Stimulated activated memory B cell treated with anti-CD40 and anti-IgM and Interleukin-4, amounts not matched to agents 10 μg/mL and 1 μg/mL and 100 μg/mL, for 72 hours (primary cell): ENCODE measurements at regions not wholly inside any gene's neighbourhood (a gene's known extent, or its start where the extent isn't known, plus 50 kb on each side); places are given as distances from the start of the nearest gene placed in this dataset.

Source experiments
- ATAC-seq: fragments of 150-1000 bp; cut with Tn5 transposase; 2 replicates; pipeline ENCODE4 v1.10.0; 2021
- H3K27ac Mint-ChIP-seq: one replicate; pipeline ENCODE4 v1.8.0; 2022; ENCODE audit warnings: mild to moderate bottlenecking, mixed read lengths
- H3K27me3 Mint-ChIP-seq: one replicate; pipeline ENCODE4 v1.8.0; 2022; ENCODE audit warnings: mixed read lengths
- H3K36me3 Mint-ChIP-seq: one replicate; pipeline ENCODE4 v1.8.0; 2022; ENCODE audit warnings: mixed read lengths
- H3K4me1 Mint-ChIP-seq: one replicate; pipeline ENCODE4 v1.8.0; 2022; ENCODE audit warnings: mixed read lengths
- H3K4me3 Mint-ChIP-seq: one replicate; pipeline ENCODE4 v1.8.0; 2022; ENCODE audit warnings: mild to moderate bottlenecking, moderate library complexity, mixed read lengths
- H3K9me3 Mint-ChIP-seq: one replicate; pipeline ENCODE4 v1.8.0; 2022; ENCODE audit warnings: mixed read lengths

DNA sequence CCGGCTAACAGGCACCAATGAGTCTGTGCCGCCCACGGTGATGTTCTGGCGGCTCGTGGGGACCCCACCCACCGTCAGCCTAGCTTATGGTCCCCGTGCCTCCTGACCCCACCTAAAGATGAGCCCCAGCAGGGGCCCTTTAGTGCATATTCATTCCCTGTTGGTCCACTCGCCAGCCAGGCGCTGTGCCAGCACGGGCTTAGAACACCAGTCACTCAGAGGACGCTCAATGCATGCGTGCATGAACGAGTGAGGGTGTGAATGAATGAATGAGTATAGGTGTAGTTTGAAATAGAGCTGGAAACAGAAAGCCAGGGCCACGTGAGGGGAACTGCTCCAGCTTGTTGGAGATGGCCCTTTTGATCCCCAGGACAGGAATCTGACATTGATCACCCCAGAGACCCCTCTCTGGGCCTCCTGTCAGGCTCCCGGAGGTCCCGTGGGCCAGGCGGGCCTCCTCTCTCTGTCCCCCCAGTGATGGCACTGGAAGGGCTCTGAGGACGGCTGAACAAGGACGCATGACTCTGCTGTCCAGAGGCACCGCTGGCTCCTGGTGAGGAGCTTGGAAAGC, 193.9 kb upstream of the C14orf180 start:
- no peak overlapping the region for H3K27ac Mint-ChIP-seq
- peaks cover 11% of the 10 kb centered on the region for H3K9me3 Mint-ChIP-seq
- no peak overlapping the region for H3K4me3 Mint-ChIP-seq
- ATAC-seq = no peak
- H3K36me3 Mint-ChIP-seq = peaks cover 6% of the 10 kb centered on the region
- H3K4me1 Mint-ChIP-seq = peaks cover 48% of the 10 kb centered on the region
- peaks cover 39% of the 10 kb centered on the region for H3K27me3 Mint-ChIP-seq

DNA sequence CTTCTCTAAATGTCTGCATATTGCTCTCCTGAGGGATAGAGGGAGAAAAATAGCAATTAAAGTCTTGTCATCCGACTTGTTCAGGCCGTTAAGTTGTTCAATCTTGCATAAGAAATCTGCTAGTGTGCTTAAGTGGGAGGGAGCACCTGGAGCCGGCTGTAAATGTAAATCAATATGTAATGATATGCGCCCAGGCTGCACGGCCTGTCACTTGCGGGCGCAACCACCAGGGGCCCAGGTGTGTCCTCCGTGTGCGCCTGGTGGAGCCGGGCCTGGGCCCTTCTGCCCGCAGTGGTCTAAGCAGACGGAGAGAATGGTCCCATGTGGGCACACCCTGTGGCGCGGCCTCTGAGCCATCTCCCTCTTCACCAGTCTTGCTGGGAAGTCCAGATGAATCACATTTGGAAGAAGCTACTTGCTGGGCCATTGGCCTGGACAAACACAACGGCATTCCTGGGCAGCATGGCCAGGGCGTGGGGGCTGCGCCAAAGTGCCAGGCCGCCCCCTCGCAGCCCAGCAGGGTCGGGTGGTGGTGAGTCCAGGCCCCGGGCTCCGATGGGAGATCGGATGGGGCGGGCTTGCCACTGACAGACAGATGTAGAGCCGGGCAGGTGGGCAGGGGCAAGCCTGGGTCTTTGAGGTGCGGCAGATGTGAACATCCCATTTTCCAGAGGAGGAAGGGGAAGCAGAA, 193.3 kb upstream of the C14orf180 start:
- Mint-ChIP-seq H3K4me3 (peak overlapping the region; percentile 18), H3K36me3 (peaks cover 3% of the 10 kb centered on the region), H3K4me1 (peaks cover 55% of the 10 kb centered on the region), H3K27ac (peak overlapping the region; percentile 24), H3K27me3 (peaks cover 32% of the 10 kb centered on the region), H3K9me3 (peaks cover 5% of the 10 kb centered on the region)
- no peak for ATAC-seq

DNA sequence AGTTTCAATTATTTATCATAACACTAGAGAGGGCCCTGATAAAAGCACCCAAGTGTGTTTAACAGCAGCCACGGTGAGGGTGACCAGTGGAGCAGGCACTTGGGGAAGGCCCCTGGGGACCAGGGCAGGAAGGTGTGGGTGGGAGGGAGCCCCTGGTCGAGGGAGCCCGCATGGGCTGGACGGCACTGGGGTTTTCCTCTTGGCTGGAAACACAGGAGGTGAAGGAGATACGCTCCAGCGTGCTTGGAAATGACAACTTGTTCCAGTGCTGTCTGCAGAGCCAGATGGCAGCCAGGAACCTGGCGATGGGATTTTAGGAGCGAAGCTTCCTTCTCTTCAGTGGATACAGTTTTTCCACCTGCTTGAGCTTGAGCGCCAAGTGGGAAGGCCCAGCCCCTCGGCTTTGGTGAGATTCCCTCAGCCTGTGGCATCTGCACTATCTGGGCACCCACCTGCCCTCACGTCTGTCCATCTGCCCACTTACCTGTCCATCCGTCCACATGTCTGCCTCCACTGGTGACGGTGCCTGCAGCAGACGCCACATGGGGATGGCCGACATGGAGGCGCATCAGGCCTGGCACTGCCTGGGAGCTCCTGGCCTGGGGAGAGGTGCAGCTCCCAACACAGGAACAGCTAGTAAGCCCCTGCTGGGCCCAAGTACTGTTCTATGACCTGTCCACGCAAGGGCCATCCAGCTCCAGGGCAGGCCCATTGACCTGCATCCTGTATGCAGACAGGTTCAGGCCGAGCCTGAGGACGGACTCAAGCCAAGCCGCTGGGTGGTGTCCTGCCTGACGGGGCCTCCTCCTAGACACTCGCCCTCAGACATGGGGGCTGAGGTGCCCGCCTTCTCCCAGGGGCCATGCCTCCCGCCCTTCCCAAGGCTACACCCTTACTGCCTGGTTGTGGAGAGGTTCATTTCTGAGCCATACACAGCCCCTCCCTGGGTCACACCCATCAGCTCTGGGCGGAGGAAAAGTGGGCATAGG, 192.2 kb upstream of the C14orf180 start:
- no peak overlapping the region for H3K4me3 Mint-ChIP-seq
- ATAC-seq = peak; percentile 71
- no peaks in the 10 kb centered on the region for H3K36me3 Mint-ChIP-seq
- H3K9me3 Mint-ChIP-seq = no peaks in the 10 kb centered on the region
- peaks cover 22% of the 10 kb centered on the region for H3K27me3 Mint-ChIP-seq
- H3K4me1 Mint-ChIP-seq = peaks cover 65% of the 10 kb centered on the region
- H3K27ac Mint-ChIP-seq = peak overlapping the region; percentile 24

DNA sequence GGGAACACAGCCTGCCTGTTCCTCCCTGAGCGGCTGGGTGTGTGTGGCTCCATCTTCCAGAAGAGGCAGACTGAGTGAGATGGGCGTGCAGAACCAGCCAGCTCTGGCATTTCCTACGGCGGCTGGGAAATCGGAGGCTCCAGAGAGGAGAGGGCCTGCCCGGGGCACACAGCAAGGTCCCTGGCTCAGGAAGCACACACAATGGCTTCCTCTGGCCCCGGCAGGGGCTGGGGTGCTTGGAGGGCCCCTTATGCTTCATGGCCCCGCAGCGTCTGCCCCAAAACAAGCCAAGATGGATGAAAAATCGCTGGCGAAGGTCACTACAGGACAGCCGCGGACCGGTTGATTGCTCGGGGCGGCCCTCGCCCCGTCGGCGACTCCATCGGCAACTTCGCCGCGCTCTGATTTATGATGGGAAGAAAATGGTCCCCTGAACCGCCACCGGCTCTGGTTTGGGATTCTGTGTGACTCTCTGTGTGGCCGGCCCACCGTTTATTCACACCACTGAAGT, 191.5 kb upstream of the C14orf180 start:
- no peak overlapping the region for H3K4me3 Mint-ChIP-seq
- no peak for ATAC-seq
- H3K9me3 Mint-ChIP-seq = no peaks in the 10 kb centered on the region
- H3K4me1 Mint-ChIP-seq = peaks cover 70% of the 10 kb centered on the region
- H3K36me3 Mint-ChIP-seq = no peaks in the 10 kb centered on the region
- H3K27me3 Mint-ChIP-seq = peaks cover 19% of the 10 kb centered on the region
- H3K27ac Mint-ChIP-seq = no peak overlapping the region

DNA sequence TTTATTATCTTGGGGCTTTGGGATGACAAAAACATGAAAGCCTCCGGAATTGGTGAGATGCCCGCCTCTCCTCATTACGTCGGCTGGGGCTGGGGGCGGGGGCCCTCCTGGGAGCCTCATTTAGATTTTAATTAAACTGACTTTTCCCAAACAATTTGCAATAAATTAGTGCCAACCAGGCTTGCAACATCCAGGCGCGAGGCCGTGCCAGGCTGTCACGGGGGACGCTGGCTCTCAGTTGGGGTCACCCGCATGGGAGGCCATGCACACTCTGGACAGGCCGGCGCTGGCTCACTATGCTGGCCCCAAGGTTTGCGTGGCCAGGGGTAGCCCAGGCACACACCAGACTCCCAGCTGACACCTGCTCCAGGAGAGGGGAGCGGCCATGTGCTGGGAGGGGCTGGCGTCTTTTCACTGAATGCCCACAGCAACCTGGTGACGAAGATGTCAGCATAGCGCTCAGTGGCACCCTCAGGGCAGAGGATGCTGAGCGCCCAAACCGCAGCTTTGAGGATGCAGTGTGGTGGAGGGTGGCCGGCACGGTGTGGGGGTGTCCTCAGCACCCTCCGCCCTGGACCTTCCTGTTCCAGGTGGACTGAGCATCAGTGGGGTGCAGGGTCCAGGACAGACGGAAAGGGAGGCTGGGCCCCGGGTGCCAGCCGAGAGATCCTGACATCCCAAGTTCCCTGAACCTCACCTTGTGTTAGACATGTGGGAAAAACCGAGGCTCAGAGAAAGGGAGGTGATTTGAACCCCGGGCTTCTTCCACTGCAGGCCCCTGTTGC, 190.8 kb upstream of the C14orf180 start:
- H3K27me3 Mint-ChIP-seq = peaks cover 19% of the 10 kb centered on the region
- no peak overlapping the region for H3K27ac Mint-ChIP-seq
- H3K4me3 Mint-ChIP-seq = no peak overlapping the region
- no peaks in the 10 kb centered on the region for H3K9me3 Mint-ChIP-seq
- H3K4me1 Mint-ChIP-seq = peaks cover 75% of the 10 kb centered on the region
- ATAC-seq = no peak
- H3K36me3 Mint-ChIP-seq = no peaks in the 10 kb centered on the region

DNA sequence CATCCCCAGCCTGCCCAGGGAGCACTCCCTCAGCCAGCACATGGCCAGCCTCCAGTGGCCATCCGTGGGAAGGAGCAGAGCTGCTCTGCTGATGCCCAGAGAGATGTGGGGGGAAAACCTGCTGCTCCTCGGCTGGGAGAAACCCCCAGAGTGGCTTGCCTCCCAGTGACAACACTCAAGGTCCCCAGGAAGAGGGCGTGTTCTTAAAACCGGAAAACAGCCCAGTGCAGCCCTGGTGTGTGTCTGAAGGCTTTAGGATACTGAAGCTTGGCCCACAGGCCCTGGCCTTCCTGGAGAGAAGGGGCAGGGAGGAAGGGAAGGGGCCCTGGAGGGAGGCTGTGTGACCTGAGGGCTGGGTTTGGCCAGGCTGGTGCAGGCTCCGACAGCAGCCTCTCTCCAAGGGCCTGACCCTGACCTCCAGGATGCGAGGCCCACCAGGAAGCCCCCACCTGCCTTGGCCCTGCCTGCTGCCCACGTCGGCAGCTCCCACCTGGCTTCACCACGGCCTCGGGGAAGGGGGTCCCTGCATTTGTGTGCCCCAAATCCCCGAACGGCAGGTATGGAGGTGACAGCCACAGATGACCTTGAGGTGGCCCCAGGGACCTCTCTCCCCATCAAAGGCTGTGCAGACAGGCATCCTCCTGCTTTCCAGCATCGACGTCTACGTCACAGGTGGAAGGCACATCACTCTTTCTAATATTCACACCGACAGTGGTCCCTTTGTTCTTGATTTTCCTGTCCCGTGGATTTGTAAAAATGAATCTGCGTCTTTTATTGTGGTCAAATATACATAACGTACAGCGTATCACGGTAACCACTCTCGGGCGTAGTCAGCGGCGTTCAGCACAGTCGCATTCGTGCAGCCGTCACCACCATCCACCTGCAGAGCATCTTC, 190.0 kb upstream of the C14orf180 start:
- ATAC-seq = no peak
- no peak overlapping the region for H3K4me3 Mint-ChIP-seq
- H3K9me3 Mint-ChIP-seq = no peaks in the 10 kb centered on the region
- H3K4me1 Mint-ChIP-seq = peaks cover 79% of the 10 kb centered on the region
- H3K36me3 Mint-ChIP-seq = no peaks in the 10 kb centered on the region
- peaks cover 13% of the 10 kb centered on the region for H3K27me3 Mint-ChIP-seq
- peak overlapping the region; percentile 3 for H3K27ac Mint-ChIP-seq

DNA sequence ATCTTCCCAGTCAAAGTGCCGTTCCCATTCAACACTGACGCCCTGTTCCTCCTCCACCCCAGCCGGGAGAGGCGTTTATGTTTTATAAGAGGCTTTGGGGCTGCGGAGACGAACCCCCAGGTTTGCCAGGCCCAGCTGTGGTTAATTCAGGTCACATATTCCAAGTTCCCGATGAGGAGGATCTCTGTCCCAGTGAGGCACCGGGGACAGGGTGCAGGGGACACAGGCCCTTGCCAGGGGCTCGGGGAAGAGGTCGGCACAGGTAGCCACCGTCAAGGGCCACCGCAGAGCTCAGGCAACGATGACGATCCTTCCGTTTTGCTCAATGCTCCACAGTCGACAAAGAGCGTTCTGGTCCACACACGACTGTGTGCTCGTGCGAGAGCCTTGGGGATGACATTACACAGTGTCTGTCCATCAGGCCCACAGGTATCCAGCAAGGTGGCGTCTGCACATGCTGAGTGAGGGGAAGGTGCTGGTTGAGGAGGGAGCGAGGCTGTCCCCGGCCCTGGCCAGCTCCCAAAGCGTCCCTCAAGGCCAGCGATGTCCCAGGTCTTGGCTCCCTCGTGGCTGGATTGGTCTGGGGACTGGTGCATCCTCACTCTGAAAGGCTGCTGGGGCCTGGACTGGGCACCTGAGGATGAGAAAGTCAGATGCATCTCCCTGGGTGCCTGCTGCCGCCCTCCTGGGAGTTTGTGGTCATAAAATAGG, 189.2 kb upstream of the C14orf180 start:
- Mint-ChIP-seq H3K4me1 (peaks cover 79% of the 10 kb centered on the region), H3K9me3 (no peaks in the 10 kb centered on the region), H3K4me3 (no peak overlapping the region)

DNA sequence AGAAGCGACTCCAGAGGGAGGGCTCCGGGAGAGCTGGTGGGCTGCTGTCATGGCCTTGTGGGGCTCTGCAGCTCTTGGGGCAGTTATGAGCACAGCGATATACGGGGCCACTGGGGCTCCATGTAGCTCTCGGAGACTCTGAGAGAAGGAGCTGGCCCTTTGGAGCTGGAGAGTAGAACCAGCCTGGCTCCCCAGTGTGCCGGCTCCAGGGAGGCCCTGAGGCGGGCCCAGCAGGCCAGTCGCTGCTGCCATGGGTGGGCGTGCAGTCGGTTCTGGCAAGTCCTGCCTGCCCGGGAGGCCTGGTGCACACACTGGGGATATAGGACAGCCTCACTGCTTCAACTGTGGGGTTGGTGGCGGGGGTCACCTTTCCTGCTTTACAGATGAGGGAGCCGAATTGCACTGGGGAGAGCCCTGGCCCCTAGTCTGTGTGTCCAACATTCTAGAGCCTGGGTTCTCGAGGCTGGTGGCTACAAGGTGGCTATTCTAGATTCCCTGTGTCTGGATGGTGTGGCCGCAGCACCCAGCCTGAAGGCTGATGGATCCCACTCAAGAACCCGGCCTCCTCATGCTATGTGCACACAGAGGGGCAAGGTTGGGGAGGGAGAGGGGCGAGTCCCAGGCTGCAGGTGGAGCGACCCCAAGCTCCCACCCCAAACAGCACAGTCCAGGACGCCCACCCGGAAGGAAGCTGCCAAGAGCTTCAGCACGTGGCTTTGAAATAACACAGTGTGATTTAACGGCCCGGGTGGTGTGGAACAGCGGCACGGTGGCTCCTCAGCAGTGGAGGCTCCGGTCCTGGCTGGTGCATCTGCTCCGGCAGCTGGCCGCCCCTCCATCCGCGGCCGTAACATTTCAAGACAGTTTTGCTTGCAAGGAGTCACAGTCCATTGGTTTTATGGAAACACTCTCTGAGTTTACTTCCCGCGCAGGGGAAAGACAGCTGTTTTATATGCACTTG, 188.3 kb upstream of the C14orf180 start:
- peak overlapping the region; percentile 73 for H3K27ac Mint-ChIP-seq
- H3K9me3 Mint-ChIP-seq = no peaks in the 10 kb centered on the region
- no peaks in the 10 kb centered on the region for H3K36me3 Mint-ChIP-seq
- H3K27me3 Mint-ChIP-seq = no peaks in the 10 kb centered on the region
- no peak overlapping the region for H3K4me3 Mint-ChIP-seq
- peaks cover 76% of the 10 kb centered on the region for H3K4me1 Mint-ChIP-seq
- no peak for ATAC-seq

More for the DNA sequence above, 189.2 kb upstream of the C14orf180 start:
- H3K27ac Mint-ChIP-seq = peak overlapping the region; percentile 3
- ATAC-seq = no peak
- no peaks in the 10 kb centered on the region for H3K36me3 Mint-ChIP-seq
- H3K27me3 Mint-ChIP-seq = peaks cover 5% of the 10 kb centered on the region

DNA sequence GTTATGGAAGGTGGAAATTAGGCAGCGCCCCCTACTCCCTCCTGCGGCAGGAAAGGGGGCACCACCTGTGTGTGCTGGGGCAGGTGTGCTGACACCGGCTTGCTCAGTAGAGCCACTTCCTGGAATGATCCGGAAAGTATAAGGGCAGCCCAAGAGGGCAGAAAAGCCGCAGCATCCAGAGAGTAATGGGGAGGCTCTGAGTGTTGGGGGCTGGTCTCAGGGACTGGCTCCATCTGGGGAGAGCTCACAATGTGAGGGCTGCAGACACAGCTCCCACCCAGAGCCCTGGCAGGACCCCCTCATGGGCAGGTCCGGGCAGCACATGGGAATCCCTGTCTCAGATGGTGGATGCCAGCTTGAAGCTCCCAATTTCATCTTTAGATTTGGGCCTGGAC, 187.6 kb upstream of the C14orf180 start:
- H3K27ac Mint-ChIP-seq = peak overlapping the region; percentile 73

DNA sequence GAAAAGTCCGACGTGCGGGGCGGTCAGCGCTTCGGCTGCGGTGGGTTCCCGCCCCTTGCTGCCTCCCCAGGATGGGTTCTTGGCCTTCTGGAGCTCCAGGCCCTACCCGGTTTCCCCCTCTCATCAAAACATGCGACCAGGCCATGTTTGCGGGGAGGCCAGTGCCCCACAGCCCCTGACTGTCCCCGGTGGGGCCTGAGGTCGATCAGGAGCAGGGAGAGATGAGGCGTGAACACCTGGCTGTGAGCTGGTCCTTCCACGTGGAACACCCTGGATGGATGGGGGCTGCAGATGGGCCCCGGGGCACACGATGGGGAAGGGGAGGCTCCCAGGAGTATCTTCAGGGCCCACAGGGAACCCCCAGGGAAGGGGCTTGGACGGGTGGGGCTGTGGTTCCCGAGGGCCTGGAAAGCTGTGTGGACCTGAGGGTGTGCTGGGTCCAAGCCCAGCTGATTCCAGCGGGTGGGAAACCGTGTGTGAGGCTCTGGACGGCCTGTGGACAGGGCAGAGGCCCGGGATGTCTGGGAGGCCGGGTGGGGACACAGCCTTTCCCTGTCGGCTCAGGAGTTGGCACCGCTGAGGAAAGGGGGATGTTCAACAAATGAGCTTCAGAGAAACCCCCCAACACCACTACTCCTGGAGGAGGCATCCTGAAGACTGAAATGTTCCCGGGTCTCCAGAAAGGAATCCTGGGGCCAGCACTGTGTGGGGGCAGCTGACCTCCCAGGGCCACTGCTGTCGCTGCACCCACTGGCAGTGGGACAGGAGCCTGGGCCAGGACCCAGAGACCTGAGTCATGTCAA, 187.0 kb upstream of the C14orf180 start:
- Mint-ChIP-seq H3K36me3 (peaks cover 7% of the 10 kb centered on the region), H3K4me3 (no peak overlapping the region), H3K4me1 (peaks cover 67% of the 10 kb centered on the region), H3K27me3 (no peaks in the 10 kb centered on the region), H3K27ac (peak overlapping the region; percentile 73), H3K9me3 (peaks cover 5% of the 10 kb centered on the region)
- ATAC-seq = no peak

More for the DNA sequence above, 187.6 kb upstream of the C14orf180 start:
- H3K27me3 Mint-ChIP-seq = no peaks in the 10 kb centered on the region
- H3K4me1 Mint-ChIP-seq = peaks cover 73% of the 10 kb centered on the region
- H3K4me3 Mint-ChIP-seq = no peak overlapping the region
- peaks cover under 1% of the 10 kb centered on the region for H3K36me3 Mint-ChIP-seq
- no peak for ATAC-seq
- peaks cover under 1% of the 10 kb centered on the region for H3K9me3 Mint-ChIP-seq

DNA sequence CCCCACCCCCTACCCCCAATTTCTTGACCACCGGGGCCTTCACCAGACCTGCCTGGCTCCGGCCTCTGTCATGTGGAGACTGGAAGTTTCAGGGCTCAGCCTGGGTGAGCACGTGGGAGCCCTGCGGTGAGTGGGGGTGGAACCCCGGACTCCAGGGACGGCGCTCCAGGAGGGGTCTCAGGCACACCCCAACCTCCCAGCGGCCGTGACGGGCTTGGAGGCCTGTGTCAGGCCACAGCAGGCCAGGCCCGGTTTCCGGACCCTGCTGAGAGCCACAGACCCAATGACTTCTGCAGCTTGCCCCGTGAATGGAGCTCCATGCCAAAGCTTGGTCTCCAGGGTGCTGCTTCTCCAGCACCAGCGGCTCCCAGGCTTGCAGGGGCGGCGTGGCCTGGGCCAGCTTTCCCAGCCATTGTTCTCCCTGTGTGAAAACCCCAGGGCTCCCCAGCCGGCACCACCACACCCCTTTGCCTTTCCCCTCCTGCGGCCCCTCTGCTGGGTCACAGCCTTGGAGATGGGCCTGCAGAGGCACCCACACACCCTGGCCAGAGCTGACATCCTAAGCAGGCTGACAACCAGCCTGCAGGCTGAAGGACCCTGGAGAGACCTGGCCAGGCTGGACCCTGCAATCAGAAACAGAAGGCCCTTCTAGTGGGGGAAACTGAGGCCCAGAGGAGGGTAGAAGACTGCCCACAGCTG, 186.2 kb upstream of the C14orf180 start:
- peaks cover 62% of the 10 kb centered on the region for H3K4me1 Mint-ChIP-seq
- H3K27me3 Mint-ChIP-seq = no peaks in the 10 kb centered on the region
- H3K27ac Mint-ChIP-seq = peak overlapping the region; percentile 40
- peaks cover 12% of the 10 kb centered on the region for H3K36me3 Mint-ChIP-seq
- H3K4me3 Mint-ChIP-seq = no peak overlapping the region
- ATAC-seq = no peak
- H3K9me3 Mint-ChIP-seq = peaks cover 10% of the 10 kb centered on the region
